ELF-1 (cell line): ENCODE measurements at regions not wholly inside any gene's neighbourhood (a gene's known extent, or its start where the extent isn't known, plus 50 kb on each side); places are given as distances from the start of the nearest gene placed in this dataset.
"Not testable (repeated sequence)": the region's sequence is repeated elsewhere in the genome, so short reads cannot be mapped to it uniquely, and the experiment has no call there.

ENCODE experiments used
- DNase-seq: peaks from one replicate; pipeline ENCODE4 v3.0.0-alpha.2; 2016; ENCODE audit warnings: low read depth, low spot score

GRCh38 chr14:66268802-66269334 lies 217.3 kb upstream of the CCDC196 start:
- DNase-seq, result no peak

DNA sequence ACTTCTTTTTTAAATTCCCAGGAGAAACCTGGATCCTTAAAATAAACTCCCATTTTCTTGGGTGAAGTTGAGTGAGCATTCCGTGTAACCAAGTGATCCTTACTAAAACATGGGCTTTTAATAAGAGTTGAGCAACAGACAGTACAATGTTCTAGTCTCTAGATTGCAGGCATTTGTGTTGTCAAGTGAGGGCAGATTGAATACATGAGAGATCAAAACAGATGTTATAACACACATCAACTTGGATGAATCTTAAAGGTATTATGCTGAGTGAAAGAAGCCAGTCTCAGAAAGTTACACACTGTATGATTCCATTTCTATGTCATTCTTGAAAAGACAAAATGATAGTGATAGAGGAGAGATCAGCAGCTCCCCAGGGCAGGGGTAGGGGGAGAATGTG lies 213.9 kb upstream of the CCDC196 start:
- no peak for DNase-seq

DNA sequence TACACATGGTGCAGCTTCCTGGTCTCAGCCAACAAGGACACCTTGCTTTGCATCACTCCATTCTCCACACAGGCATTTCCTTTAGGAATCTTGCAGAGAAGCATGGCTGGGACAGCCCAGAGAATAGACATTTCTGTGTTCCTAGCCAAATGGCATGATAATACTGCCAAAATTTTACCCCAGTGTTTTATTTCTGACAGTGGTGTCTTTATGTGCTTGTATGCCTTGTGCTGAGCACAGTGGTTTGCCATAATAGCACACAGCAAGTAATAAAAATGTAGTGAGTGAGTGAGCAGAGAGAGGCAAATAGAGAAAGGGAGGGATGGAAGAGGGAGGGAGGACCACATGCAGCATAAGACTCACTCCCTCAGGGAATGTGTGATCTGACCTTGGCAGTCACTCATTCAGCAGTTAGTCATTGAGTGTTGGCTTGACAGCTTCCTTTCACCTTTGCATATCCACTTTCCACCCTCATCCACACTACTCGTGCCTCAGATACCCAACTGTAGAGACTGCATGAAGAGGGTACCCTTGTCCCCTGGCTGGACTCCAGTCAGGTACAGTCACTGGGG lies 212.8 kb upstream of the CCDC196 start:
- DNase-seq, result no peak

DNA sequence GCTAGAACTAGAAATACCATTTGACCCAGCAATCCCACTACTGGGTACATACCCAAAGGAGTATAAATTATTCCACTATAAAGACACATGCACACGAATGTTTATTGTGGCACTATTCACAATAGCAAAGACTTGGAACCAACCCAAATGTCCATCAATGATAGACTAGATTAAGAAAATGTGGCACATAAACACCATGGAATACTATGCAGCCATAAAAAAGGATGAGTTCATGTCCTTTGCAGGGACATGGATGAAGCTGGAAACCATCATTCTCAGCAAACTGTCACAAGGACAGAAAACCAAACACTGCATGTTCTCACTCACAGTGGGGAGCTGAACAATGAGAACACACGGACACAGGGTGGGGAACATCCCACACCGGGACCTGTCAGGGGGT lies 207.8 kb upstream of the CCDC196 start:
- not testable (repeated sequence) for DNase-seq

DNA sequence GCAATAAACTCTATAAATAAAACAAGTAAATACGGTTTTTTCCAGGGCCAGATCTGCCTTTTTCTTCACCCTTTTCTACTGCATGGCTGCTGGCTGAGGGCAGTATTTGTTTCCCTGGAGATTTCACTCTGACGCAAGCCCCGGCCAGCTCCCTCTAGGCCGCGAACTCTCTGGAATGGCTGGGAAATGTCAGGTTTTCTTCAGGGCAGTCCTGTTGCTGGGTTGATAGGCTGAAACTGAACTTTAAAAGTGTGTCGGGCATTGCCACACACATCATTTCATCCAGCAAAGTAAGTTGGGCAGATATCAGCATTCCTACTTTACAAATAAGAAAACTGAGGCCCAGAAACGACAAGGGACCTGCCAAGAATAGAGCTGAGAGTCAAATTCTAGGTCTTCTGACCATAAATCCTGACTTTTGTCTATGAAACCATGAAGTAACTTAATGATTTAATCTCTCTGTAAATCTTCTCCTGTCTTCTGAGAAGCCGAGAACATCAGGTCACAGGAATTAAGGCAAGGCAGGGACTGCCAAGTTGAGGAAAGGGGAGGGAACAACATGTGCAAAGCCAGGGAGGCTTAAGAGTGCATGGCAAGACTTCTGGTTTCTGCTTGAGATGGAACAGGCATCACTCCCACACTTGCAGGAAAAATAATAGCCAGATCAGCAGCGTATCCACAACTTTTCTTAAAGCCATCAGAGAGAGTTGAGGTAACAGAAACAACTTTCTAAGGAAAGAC lies 205.0 kb upstream of the CCDC196 start:
- peak; percentile 28 for DNase-seq

GRCh38 chr14:66284346-66284745 lies 201.8 kb upstream of the CCDC196 start:
- peak; percentile 16 for DNase-seq

GRCh38 chr14:66288511-66288910 lies 197.7 kb upstream of the CCDC196 start:
- peak; percentile 59 for DNase-seq

DNA sequence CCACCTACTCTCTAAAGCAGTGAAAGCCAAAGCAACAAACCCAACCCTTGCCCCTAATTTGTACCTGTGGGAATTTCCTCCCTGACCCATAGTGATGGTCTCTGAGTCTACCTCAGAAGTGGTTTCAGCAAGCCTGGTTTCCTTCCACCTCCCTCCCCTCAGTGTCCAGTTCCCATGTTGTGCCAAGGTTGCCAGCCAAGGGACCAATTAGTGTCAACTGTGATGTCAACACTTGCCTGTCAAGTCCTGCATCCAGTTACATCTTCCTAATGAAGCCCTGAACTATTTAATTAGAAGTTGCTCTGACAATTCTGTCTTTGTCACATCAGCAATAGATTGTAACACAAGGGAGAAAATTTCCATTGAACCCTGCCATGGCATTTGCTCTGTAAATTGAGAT lies 194.4 kb upstream of the CCDC196 start:
- DNase-seq, result no peak

DNA sequence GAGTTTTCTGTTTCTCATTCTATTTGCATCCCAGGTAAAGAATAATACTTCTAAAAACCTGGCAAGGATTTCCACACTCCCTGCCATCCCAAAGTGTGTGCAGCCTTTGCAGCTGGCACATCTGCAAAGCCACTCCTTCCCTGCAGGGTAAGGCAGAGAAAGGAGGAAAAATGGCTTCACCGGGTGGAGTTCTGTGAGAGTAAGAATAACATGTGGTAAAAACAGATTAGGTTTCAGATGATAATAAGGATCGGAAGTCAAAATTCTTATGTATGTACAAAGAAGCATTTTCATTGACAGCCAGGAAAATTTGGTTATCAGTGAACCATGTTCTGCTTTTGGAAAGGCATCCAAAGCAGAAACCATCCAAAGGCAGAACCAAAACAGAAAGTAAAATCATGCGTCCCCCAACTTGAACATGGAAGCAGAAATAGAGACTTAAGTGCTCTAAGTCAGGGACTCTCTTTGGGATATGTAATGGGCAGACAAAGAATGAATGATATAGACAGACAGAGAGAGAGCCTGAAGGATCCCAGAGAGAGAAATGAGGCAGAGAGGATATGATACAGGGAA lies 192.6 kb upstream of the CCDC196 start:
- DNase-seq, result no peak

- no peak for DNase-seq
Observed at GRCh38 chr14:66295386-66295785, 190.8 kb upstream of the CCDC196 start.

DNA sequence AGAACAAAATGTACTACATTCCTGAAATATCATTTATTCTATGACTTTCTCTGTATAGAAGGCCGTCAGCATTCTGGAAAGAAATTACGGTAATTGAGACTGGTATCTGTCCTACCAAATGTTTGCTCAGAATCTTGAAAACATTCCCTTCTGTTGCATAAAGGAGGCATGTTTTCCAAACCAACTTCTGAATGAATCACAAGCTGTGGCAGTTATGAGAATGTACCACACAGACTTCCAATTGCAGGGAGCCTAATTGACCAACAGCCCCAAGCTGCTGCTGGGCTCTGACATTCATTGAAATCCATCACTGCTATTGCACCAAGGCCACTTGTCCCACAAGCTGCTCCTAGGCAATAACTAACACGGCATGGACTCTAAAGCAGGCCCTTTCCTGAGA lies 185.3 kb upstream of the CCDC196 start:
- DNase-seq, result no peak

GRCh38 chr14:66306101-66306500 lies 180.1 kb upstream of the CCDC196 start:
- DNase-seq, result no peak

DNA sequence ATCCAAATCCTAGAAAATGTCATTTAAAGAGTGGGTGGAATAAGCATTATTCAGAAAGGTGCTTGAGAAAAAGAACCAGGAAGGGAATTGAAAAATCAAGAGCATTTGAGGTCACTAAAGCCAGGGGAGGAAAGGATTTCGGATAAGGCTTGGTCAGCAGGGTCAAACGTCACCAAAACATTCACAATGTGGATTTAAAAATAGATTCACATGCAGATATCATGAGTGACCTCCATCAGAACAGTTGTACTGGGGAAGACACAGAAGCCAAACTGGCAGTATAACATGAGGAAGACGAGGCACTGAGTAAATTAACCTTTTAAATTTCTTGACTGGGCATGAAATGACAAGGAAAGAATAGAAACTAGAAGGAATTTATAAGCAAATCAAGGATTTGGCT lies 175.1 kb upstream of the CCDC196 start:
- DNase-seq, result no peak

- DNase-seq, result no peak
Observed at GRCh38 chr14:66311990-66312389, 174.2 kb upstream of the CCDC196 start.

DNA sequence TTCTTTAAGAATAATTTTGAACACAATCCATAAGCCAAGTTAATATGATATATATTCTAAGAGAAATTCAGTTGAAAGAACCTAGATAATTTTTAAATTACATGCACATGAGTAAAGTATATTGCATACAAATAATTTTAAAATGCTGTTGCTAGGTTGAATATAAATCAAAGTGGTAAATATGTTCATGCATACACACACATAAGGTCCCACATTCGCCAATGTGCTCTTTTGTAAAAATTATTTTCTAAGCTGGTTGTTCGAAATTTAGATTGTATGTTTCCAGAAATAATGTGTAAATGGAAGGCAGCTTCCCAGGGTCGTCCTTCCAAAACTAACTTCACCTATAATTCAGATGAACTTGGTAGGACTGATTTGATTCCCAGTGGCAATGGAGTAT lies 173.7 kb upstream of the CCDC196 start:
- DNase-seq, result no peak

- DNase-seq, result no peak
Observed at GRCh38 chr14:66315098-66315497, 171.1 kb upstream of the CCDC196 start.

DNA sequence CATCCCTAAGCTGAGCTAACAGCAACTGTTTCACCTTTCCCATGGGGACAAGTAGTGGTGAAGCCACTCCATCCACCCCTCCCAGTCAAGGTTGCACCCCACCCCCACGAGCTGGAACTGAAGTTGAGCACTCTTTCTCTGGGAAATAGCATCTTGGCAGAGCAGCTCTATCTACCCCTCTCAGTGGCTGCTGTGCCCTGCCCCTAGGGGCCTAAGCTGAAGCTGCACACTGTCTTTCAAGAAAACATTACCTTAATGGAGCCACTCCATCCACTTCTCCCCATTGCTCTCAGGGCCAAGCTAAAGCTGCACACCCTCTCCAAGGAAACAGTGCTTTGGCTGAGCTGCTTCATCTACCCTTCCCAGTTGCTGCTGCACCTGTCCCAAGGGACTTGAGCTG lies 170.6 kb upstream of the CCDC196 start:
- peak; percentile 3 for DNase-seq

DNA sequence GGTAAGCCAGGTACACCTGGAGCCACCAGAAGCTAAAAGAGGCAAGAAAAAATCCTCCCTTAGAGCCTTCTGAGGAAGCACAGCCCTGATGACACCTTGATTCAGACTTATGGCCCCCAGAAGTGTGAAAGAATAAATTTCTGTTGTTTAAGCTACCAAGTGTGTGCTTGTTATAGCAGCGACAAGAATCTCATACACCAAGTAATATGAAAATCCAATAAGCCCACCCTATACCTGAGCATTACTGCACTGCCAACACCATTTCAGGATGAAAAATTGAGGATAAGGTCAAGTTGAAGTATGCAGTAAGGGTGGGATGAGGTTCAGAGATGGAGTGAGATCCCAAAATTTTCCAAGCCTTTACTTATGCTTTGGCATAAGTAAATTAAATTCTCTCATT lies 163.6 kb upstream of the CCDC196 start:
- DNase-seq, result no peak

DNA sequence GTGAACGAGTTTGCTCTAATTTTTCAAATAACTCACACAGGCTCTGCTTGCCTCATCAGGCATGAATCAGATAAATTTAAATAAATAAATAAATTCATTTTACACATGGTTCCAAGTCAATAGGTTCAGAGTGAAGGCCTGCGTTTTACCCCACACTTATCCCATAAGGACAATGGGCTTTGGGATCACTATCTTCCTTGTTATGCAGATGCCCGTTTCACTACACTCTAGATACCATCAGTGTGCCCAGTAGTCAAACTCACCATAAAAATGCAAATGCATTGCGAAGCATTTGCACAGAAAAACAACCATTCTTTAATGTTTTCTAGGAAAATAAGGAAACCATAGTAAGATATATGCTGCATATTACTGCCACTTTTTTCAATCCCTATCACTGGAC lies 155.9 kb upstream of the CCDC196 start:
- no peak for DNase-seq

DNA sequence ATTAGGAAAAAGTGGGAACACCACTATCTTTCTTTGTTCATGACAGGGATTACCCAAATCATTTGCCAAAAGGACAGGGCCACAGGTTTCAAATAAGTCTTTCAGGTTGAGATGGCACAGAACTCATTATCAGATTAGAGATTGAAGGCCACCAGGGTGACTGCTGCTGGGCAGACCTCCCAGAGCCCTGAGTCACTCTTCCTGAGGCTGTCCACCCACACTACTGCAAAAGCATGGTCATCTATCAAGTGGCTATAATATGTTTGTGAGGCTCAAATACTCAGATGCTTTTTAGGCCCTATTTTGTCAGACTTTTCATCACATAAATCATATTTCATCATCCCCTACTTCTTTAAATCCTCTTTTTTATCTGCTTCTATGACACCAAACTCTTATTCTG lies 155.3 kb upstream of the CCDC196 start:
- DNase-seq, result no peak

DNA sequence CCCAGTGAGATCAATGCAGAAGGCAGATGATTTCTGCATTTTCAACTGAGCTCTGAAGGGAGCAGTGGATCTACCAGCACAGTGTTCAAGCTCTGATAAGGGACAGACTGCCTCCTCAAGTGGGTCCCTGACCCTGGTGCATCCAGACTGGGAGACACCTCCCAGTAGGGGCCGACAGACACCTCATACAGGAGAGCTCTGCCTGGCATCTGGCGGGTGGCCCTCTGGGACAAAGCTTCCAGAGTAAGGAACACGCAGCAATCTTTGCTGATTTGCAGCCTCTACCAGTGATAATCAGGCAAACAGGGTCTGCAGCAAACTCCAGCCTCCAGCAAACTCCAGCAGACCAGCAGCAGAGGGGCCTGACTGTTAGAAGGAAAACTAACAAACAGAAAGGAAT lies 152.9 kb upstream of the CCDC196 start:
- not testable (repeated sequence) for DNase-seq

- no peak for DNase-seq
Observed at GRCh38 chr14:66341239-66341638, 144.9 kb upstream of the CCDC196 start.

DNA sequence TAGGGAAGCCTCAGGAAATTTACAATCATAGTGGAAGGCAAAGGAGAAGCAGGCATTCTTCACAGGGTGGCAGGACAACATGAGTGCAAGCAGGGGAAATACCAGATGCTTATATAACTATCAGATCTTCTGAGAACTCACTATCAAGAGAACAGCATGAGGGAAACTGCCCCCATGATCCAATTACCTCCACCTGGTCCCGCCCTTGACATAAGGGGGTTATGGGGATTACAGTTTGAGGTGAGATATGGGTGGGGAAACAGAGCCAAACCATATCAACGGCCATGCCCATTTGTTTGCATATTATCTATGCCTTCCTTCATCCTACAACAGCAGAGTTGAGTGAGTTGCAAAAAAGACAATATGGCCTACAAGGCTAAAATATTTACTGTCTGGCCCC lies 140.2 kb upstream of the CCDC196 start:
- no peak for DNase-seq
